ENCODE measurements at regions not wholly inside any gene's neighbourhood (a gene's known extent, or its start where the extent isn't known, plus 50 kb on each side); places are given as distances from the start of the nearest gene placed in this dataset.

DNA sequence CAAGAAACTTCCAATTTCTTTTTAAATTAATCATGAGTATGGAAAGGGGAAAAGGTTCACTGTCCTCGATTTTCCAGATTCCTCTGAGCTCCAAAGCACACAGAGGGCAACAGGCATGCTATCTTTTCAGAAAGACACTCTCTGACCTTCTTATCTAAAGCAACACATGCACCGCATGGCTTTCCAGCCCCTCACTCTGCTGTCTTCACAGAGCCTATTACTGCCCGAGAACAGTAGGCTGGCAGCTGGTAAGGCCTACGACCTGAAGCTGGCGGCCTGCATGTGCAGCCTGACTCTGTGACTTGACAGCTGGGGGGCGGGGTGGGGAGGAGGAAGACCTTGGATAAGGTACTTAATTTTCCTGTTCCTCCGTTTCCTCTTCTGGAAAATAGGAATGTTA is 86.3 kb downstream of the ELOVL4 start:
- H3K36me3 Mint-ChIP-seq (ENCODE audit: low read depth), result no peaks in the 10 kb centered on the region
- H3K4me3 Mint-ChIP-seq, result no peak overlapping the region
- H3K27ac Mint-ChIP-seq (ENCODE audit: unreplicated experiment), result no peak overlapping the region
- TF ChIP-seq CTCF (conservative IDR thresholded peaks at IDR 0.05), result no peak
- no peak for DNase-seq (ENCODE audit: low read depth, low spot score)
- H3K27me3 Mint-ChIP-seq (ENCODE audit: low read depth), result no peaks in the 10 kb centered on the region
- H3K4me1 Mint-ChIP-seq, result peaks cover 7% of the 10 kb centered on the region
- peaks cover 5% of the 10 kb centered on the region for H3K9me3 Mint-ChIP-seq

DNA sequence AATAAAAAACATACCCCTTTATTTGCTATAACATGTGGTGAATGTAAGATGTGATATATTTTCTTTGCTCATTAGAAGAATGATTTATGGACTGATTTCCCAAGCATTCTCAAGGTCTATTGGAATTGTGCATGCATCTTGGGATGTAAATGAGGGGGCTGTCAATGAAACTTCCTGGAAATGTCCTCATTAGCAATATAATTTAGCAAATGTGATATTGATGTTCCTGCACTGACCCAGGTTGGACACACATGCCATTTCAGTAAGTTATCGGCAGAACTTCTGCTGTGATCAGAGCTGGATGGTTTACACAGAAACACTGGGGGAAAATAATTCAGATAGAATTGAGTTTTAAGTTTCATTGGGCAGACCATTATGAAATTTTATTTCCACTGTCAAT is 99.9 kb downstream of the ELOVL4 start:
- Mint-ChIP-seq H3K4me1 (no peaks in the 10 kb centered on the region), H3K27me3 (ENCODE audit: low read depth) (peaks cover 6% of the 10 kb centered on the region), H3K9me3 (peaks cover 8% of the 10 kb centered on the region), H3K36me3 (ENCODE audit: low read depth) (peaks cover 2% of the 10 kb centered on the region), H3K27ac (ENCODE audit: unreplicated experiment) (no peak overlapping the region), H3K4me3 (no peak overlapping the region)
- DNase-seq (ENCODE audit: low read depth, low spot score), result no peak
- no peak for TF ChIP-seq CTCF (conservative IDR thresholded peaks at IDR 0.05)

DNA sequence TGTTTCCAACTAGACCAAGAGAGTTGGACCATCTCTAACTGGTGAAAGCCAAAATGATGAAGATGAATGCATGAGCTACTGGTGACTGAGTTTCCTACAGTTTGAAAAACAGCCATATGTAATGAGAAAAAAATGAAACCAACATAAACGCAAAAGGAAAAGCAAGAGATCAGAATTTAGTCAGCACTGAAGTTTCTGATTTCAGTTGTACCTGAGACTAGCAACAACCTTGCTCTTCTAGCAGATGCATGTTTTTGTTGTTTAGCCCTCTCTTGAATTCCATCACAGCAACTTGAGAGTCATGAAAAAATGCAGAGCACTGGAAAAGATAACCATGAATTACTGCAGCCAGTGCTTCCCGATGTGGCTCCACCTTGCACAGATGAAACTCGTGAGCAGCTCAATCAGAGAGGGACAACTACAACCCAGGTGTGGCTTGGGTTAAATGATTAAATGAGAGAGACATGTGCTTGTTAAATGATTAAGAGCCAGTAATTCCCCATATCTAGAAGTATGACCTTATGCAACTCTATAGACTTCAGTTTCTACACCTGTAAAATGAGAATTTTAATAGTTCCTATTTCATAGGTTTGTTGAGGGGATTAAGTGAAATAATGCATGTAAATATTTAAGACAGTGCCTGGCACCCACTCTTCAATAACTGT is 104.8 kb downstream of the ELOVL4 start:
- H3K27ac Mint-ChIP-seq (ENCODE audit: unreplicated experiment), result no peak overlapping the region
- H3K27me3 Mint-ChIP-seq (ENCODE audit: low read depth), result peaks cover 3% of the 10 kb centered on the region
- H3K4me1 Mint-ChIP-seq, result no peaks in the 10 kb centered on the region

GRCh38 chr6:79841577-79842375 is 105.6 kb downstream of the ELOVL4 start:
- Mint-ChIP-seq H3K27me3 (ENCODE audit: low read depth) (peaks cover 3% of the 10 kb centered on the region), H3K4me1 (no peaks in the 10 kb centered on the region), H3K27ac (ENCODE audit: unreplicated experiment) (no peak overlapping the region), H3K4me3 (no peak overlapping the region), H3K36me3 (ENCODE audit: low read depth) (no peaks in the 10 kb centered on the region), H3K9me3 (peaks cover 4% of the 10 kb centered on the region)
- DNase-seq (ENCODE audit: low read depth, low spot score), result no peak
- TF ChIP-seq CTCF (conservative IDR thresholded peaks at IDR 0.05), result no peak

More for the DNA sequence above, 104.8 kb downstream of the ELOVL4 start:
- H3K4me3 Mint-ChIP-seq, result no peak overlapping the region
- H3K36me3 Mint-ChIP-seq (ENCODE audit: low read depth), result no peaks in the 10 kb centered on the region
- H3K9me3 Mint-ChIP-seq, result peaks cover 4% of the 10 kb centered on the region
- TF ChIP-seq CTCF (conservative IDR thresholded peaks at IDR 0.05), result no peak
- DNase-seq (ENCODE audit: low read depth, low spot score), result no peak

DNA sequence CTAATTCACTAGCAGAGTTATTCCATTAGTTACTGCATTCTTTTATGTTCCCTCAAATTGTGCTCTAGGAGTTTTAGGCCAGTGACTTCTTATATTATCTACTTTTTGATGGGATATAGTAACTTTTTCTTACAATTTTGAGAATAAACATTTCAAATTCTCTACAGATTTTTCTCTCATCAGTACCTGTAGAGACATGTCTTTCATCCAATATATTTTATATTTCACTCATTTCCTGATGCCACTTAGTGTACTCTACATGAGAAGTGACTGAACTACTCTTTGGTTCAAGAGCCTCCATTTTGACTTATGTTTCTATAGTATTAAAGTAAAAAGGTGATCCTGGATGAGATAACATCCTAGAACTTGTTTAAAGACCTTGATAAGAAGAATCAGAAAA is 108.5 kb downstream of the ELOVL4 start:
- no peak overlapping the region for H3K27ac Mint-ChIP-seq (ENCODE audit: unreplicated experiment)
- H3K4me1 Mint-ChIP-seq, result no peaks in the 10 kb centered on the region
- TF ChIP-seq CTCF (conservative IDR thresholded peaks at IDR 0.05), result no peak
- H3K36me3 Mint-ChIP-seq (ENCODE audit: low read depth), result no peaks in the 10 kb centered on the region
- H3K27me3 Mint-ChIP-seq (ENCODE audit: low read depth), result peaks cover 3% of the 10 kb centered on the region
- no peak for DNase-seq (ENCODE audit: low read depth, low spot score)
- H3K9me3 Mint-ChIP-seq, result peaks cover 8% of the 10 kb centered on the region
- no peak overlapping the region for H3K4me3 Mint-ChIP-seq

Measured in neural crest cell (in vitro differentiated cells).